ENCODE measurements at regions not wholly inside any gene's neighbourhood (a gene's known extent, or its start where the extent isn't known, plus 50 kb on each side); places are given as distances from the start of the nearest gene placed in this dataset.

DNA sequence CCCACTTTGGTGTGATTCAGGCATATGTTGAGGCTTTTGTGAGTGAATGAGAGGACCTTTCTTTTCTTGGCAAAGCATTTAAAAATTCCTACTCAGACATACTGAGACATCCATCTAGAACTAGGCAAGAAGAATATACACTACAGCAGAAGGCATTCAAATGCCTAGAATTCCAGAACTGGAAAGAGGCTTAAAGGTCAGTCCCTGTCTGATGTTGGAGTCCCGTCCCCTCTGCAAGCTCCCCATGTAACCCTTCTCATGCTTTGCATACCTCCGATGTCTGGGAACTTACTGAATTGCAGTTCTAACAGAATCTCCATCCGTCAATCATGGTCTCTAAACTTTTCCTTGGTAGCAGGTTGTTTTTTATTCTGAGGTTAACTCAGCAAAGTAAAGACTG, 152.9 kb downstream of the ATP6V1G3 start:
- CTCF ChIA-PET = no interaction called here
- H3K4me1 Mint-ChIP-seq = peaks cover 2% of the 10 kb centered on the region
- H3K36me3 ChIP-seq (replicated peaks in 1 of 2; ENCODE audit: control extremely low read depth in 1 of 2, control insufficient read depth in 1 of 2, extremely low read depth in 1 of 2, insufficient read depth in 2 of 2, low read length in 1 of 2) = no peaks in the 10 kb centered on the region
- no peak overlapping the region for H3K4me2 ChIP-seq (replicated peaks; ENCODE audit: low read depth, low read length, poor library complexity, severe bottlenecking)
- peaks cover 16% of the 10 kb centered on the region for H3K27me3 Mint-ChIP-seq
- no peaks in the 10 kb centered on the region for H3K9me3 Mint-ChIP-seq (ENCODE audit: insufficient read depth)
- no peaks in the 10 kb centered on the region for H4K20me1 ChIP-seq (ENCODE audit: control insufficient read depth, insufficient read depth, low read length, poor library complexity, severe bottlenecking)
- H3K9me3 ChIP-seq (ENCODE audit: control extremely low read depth in 1 of 3, control insufficient read depth in 2 of 3, insufficient read depth in 1 of 3, low read length in 2 of 3) = no peaks in the 10 kb centered on the region
- no peaks in the 10 kb centered on the region for H3K4me1 ChIP-seq (ENCODE audit: control insufficient read depth in 2 of 2, insufficient read depth in 2 of 2, low read length in 2 of 2)
- no peak overlapping the region for H3K4me3 Mint-ChIP-seq
- 100% methylated on average over 3 of the region's 3 CpGs for WGBS (ENCODE audit: insufficient coverage)
- TF ChIP-seq, protein P1, sequence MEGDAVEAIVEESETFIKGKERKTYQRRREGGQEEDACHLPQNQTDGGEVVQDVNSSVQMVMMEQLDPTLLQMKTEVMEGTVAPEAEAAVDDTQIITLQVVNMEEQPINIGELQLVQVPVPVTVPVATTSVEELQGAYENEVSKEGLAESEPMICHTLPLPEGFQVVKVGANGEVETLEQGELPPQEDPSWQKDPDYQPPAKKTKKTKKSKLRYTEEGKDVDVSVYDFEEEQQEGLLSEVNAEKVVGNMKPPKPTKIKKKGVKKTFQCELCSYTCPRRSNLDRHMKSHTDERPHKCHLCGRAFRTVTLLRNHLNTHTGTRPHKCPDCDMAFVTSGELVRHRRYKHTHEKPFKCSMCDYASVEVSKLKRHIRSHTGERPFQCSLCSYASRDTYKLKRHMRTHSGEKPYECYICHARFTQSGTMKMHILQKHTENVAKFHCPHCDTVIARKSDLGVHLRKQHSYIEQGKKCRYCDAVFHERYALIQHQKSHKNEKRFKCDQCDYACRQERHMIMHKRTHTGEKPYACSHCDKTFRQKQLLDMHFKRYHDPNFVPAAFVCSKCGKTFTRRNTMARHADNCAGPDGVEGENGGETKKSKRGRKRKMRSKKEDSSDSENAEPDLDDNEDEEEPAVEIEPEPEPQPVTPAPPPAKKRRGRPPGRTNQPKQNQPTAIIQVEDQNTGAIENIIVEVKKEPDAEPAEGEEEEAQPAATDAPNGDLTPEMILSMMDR (IDR thresholded peaks at IDR 0.05) = no peak
- no peak for TF ChIP-seq EZH2 (IDR thresholded peaks at IDR 0.05; ENCODE audit: borderline replicate concordance, insufficient read depth, low read depth, low read length, poor library complexity, severe bottlenecking)
- intact Hi-C loops (cut with micrococcal nuclease) = no loop called here
- ATAC-seq (ENCODE audit: low read depth) = no peak
- no peak overlapping the region for H2AFZ ChIP-seq (ENCODE audit: insufficient read depth, low read depth, low read length, poor library complexity, severe bottlenecking)
- no peaks in the 10 kb centered on the region for H3K79me2 ChIP-seq (ENCODE audit: control insufficient read depth, insufficient read depth, low read length)
- H3K27ac Mint-ChIP-seq = no peak overlapping the region
- H3K27ac ChIP-seq (ENCODE audit: low read length in 2 of 2) = no peak overlapping the region
- DNase-seq = no peak
- no peak overlapping the region for H3K9ac ChIP-seq (ENCODE audit: low read length)
- H3K4me3 ChIP-seq (ENCODE audit: control extremely low read depth in 1 of 5, extremely low read depth in 1 of 5, insufficient read depth in 1 of 5, low read depth in 2 of 5, low read length in 4 of 5) = no peak overlapping the region
- peaks cover 0 to 3% (median 0%) of the 10 kb centered on the region in 4 experiments for H3K27me3 ChIP-seq (replicated peaks in 1 of 4; ENCODE audit: control extremely low read depth in 1 of 4, control insufficient read depth in 3 of 4, insufficient read depth in 4 of 4, low read length in 3 of 4)
- POLR2A ChIA-PET = no interaction called here

- DNase-seq (no peak), ATAC-seq (ENCODE audit: low read depth) (no peak)
- H3K4me2 ChIP-seq (replicated peaks; ENCODE audit: low read depth, low read length, poor library complexity, severe bottlenecking) = no peak overlapping the region
- H2AFZ ChIP-seq (ENCODE audit: insufficient read depth, low read depth, low read length, poor library complexity, severe bottlenecking) = no peak overlapping the region
- no peaks in the 10 kb centered on the region for H3K79me2 ChIP-seq (ENCODE audit: control insufficient read depth, insufficient read depth, low read length)
- TF ChIP-seq, protein P1 (IDR thresholded peaks at IDR 0.05) = no peak
- TF ChIP-seq EZH2 (IDR thresholded peaks at IDR 0.05; ENCODE audit: borderline replicate concordance, insufficient read depth, low read depth, low read length, poor library complexity, severe bottlenecking) = no peak
- ChIA-PET POLR2A (no interaction called here), CTCF (no interaction called here)
- H3K9me3 ChIP-seq (ENCODE audit: control extremely low read depth in 1 of 3, control insufficient read depth in 2 of 3, insufficient read depth in 1 of 3, low read length in 2 of 3) = peaks cover 0 to 5% (median 0%) of the 10 kb centered on the region in 3 donors
- H3K27ac Mint-ChIP-seq = no peak overlapping the region
- H3K4me1 Mint-ChIP-seq = peaks cover 6% of the 10 kb centered on the region
- H3K9me3 Mint-ChIP-seq (ENCODE audit: insufficient read depth) = no peaks in the 10 kb centered on the region
- H3K4me3 Mint-ChIP-seq = no peak overlapping the region
- H3K4me1 ChIP-seq (ENCODE audit: control insufficient read depth in 2 of 2, insufficient read depth in 2 of 2, low read length in 2 of 2) = peaks cover 0 to 2% of the 10 kb centered on the region in 2 donors
- intact Hi-C loops (cut with micrococcal nuclease) = no loop called here
- H3K27me3 Mint-ChIP-seq = peaks cover under 1% of the 10 kb centered on the region
- no peaks in the 10 kb centered on the region for H3K36me3 ChIP-seq (replicated peaks in 1 of 2; ENCODE audit: control extremely low read depth in 1 of 2, control insufficient read depth in 1 of 2, extremely low read depth in 1 of 2, insufficient read depth in 2 of 2, low read length in 1 of 2)
- no peaks in the 10 kb centered on the region for H4K20me1 ChIP-seq (ENCODE audit: control insufficient read depth, insufficient read depth, low read length, poor library complexity, severe bottlenecking)
- peaks cover 0 to 2% (median 0%) of the 10 kb centered on the region in 4 experiments for H3K27me3 ChIP-seq (replicated peaks in 1 of 4; ENCODE audit: control extremely low read depth in 1 of 4, control insufficient read depth in 3 of 4, insufficient read depth in 4 of 4, low read length in 3 of 4)
- no peak overlapping the region for H3K9ac ChIP-seq (ENCODE audit: low read length)
- H3K4me3 ChIP-seq (ENCODE audit: control extremely low read depth in 1 of 5, extremely low read depth in 1 of 5, insufficient read depth in 1 of 5, low read depth in 2 of 5, low read length in 4 of 5) = no peak overlapping the region
- no peak overlapping the region for H3K27ac ChIP-seq (ENCODE audit: low read length in 2 of 2)
Observed at GRCh38 chr1:198380275-198380674, 160.2 kb downstream of the ATP6V1G3 start.
